Activated CD4-positive, alpha-beta T cell treated with anti-CD3 and anti-CD28 coated beads, Interleukin-2, amount 50 U/mL, for 24 hours (primary cell): ENCODE measurements at regions not wholly inside any gene's neighbourhood (a gene's known extent, or its start where the extent isn't known, plus 50 kb on each side); places are given as distances from the start of the nearest gene placed in this dataset.

Experiments
- DNase-seq, 2 donors: peaks; one replicate each; pipeline ENCODE4 v3.0.0-alpha.2; 2020; ENCODE audit warnings: low read depth in 1 of 2, low spot score in 1 of 2

DNA sequence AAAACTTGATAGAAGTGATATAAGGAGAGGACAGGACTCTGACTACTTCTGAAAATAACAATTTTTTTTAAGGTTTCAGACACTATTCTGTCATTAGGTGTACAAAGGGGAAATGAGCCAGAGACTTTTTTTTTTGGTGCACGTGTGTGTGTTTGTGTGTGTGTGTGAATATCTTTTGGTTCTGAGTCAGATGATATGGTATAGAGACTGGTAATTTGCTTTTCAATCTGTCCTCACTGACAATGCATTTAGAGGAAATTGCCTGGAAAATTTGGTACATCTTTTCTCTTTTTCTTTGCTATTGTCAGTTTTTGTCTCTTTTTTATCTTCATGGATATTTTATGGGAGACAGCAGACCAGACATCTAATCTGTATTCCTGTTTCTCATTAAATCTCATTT is 59.3 kb downstream of the DDIT4L start:
- no peak for DNase-seq

DNA sequence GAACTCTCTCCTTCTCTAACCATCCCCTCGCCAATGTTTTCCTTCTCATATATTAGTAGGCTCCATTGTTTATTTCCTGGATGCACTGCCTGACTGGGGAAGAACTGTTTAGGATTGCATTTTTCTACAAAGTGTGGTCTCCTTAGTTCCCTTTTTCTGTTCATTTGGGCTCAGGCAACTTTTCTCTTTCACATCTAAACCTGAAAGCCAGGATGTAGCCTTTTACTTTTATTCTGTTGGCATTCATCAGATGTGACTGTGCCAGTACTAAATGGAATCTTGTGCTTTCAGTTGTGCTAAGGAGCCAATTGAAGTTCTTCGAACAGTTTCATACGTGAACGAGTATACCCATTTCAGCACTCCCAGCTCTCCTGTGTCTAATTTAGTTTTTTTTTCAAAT is 59.8 kb downstream of the DDIT4L start:
- no peak for DNase-seq

DNA sequence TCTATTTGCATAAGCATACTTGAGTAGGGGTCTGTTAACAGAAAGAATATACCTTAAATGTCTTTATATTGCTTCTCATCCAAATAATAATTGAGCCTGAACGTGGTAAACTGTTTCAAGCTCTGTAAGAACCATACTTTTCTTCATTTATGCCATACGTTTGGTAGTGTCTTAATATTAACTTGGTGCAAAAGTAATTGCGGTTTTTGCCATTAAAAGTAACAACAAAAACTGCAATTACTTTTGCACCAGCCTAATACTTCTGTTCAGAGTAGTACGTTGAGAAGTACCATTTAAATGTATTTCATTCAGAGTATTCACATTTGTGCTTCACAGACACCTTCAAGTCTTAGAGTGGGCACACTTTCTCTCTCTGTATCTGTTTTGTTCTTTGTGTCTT is 60.5 kb downstream of the DDIT4L start:
- DNase-seq: no peak

DNA sequence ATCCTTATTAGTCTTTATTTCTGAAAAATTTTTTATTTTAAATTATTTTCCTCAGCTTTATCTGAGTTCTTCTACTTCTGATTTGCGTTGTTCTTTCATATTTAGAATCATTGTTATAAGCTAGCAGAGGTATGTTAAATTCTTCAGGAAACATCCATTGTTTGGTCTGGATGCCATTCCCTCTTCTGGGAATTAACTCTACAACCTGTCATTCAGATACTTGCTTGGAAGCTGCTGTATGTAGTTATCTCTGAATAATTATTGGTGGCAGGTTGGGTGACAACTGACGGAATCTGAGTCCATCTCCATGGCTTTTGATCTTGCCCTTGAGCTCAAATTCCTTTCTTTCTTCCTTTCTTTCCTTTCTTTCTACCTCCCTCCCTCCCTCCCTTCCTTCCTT is 61.9 kb downstream of the DDIT4L start:
- no peak for DNase-seq

GRCh38 chr4:100124715-100125114 is 65.6 kb downstream of the DDIT4L start:
- no peak for DNase-seq

GRCh38 chr4:100118181-100118580 is 72.1 kb downstream of the DDIT4L start:
- DNase-seq: no peak

- no peak for DNase-seq
These were observed 72.5 kb downstream of the DDIT4L start for GRCh38 chr4:100117750-100118149.

GRCh38 chr4:100114909-100115308 is 75.4 kb downstream of the DDIT4L start:
- no peak for DNase-seq

DNA sequence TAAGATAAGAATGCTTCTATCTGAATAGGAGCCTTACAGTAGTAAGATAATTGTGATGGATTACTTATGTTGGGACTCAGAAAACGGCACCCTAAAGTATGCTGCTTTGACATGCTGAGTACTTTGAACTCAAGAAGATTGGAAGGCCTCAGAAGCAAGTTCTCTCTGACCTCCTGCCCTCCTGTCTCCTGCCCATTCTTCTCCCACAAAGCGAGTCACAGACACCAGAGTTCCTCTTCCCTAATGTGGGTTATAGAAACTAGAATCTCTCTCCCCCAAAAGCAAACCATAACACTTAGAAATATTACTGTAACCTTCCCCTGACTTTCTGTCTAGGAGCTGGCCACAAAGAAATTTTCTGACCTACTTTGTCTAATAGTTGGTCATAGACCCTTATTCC is 76.5 kb downstream of the DDIT4L start:
- DNase-seq: no peak

DNA sequence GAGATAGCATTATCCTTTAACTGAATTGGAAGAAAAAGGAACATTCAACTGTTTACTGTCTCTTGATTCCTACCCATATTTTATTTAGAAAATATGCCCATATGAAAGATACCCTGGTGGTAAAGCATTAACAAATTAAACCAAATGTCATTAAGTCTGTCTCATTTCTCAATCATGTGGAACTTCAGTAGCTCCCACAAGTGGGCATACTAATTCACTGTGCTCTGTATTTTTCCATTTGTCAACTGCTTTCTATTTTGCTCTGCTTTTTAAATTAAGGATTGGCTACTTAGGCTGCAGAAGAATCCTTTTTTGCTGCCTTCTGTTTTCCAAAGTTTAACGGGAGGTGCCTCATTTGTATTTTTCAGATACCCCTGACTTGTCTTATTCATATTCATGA is 77.2 kb downstream of the DDIT4L start:
- DNase-seq: no peak

- no peak for DNase-seq
These were observed 80.3 kb downstream of the DDIT4L start for GRCh38 chr4:100109921-100110320.

- no peak for DNase-seq
These were observed 81.4 kb downstream of the DDIT4L start for GRCh38 chr4:100108869-100109268.

- no peak for DNase-seq
These were observed 83.3 kb downstream of the DDIT4L start for GRCh38 chr4:100106982-100107381.

GRCh38 chr4:100103671-100104070 is 86.6 kb downstream of the DDIT4L start:
- DNase-seq: no peak

GRCh38 chr4:100100985-100101384 is 89.3 kb downstream of the DDIT4L start:
- no peak for DNase-seq

DNA sequence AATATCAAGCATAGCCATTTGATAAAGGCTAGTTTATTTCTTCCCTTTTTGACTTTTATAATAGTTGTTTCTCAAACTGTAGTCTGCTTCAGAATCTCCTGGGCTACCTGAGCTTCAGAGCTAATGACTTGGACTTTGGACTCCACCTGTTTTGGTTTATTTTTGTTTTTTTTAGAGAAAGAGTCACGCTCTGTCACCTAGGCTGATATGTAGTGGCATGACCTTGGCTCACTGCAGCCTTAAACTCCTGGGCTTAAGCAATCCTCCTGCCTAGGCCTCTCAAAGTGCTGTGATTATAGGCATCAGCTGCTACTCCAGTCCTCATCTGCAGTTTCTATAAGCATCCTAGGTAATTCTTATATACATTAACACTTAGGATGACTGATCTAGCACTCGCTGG is 90.5 kb downstream of the DDIT4L start:
- DNase-seq: no peak

GRCh38 chr4:100098681-100099080 is 91.6 kb downstream of the DDIT4L start:
- DNase-seq: no peak

DNA sequence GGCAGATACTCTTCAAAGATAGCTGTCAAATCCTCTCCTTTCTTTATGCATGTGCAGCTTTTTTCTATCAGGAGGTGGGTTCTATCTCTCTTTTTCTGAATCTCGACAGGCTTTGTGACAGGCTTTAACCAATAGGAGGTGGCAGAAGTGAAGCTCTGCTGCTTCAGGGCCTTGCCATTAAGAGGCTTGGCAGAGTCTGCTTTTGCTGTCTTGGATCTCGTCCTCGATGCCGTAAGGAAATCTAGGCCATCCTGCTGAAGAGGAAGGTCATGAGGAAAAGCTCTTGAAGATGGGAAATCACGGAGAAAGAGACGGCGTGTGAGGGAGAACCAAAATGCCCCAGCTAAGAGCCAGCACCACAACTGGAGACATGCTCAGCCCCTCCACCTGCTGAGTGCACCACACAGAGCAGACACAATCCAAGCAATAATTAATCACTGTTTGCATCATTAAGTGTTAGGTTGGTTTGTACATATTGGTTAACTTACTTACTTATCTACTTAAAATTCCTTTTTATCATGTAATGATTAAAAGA is 92.2 kb downstream of the DDIT4L start:
- no peak for DNase-seq

DNA sequence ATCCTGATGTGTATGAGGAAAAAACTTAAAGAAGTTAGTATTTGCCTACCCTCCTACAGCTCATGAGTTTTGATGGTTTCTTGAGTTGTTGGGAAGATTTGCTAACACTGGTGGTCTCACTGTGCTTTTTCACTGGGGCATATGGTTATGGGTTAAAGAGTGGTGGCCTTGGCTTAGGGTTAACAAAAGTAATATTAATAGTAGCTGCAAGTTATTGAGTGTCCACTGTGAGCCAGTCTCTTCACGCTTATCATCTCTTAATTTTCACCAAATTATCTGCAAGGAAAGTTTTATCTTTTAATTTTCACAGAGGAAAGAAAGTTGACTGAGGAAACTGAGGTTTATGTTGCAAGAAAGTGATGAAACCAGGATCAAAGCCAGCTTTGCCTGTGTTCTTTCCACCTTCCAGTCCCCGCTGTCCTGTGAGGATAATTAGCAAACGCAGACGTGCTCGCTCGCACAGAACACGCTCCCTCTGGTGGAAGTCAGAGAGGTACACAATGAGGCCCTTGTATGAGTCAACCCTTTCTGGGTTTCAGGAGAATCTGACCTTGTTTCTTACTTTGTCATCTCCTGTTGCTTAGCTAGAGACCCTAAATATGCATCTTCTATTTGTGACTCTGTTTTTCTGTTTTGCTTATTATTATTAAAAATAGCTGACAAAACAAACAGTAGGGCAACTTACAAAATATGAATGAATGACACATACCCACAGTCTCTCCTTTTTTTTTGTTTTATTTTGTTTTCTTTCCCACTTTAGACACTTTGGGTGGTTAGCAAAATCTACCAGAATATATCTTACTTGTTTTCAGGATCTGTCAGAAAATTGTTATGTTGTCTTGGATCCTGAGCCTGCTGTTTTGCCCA is 94.3 kb downstream of the DDIT4L start:
- DNase-seq: peak; percentile 8 to 52

DNA sequence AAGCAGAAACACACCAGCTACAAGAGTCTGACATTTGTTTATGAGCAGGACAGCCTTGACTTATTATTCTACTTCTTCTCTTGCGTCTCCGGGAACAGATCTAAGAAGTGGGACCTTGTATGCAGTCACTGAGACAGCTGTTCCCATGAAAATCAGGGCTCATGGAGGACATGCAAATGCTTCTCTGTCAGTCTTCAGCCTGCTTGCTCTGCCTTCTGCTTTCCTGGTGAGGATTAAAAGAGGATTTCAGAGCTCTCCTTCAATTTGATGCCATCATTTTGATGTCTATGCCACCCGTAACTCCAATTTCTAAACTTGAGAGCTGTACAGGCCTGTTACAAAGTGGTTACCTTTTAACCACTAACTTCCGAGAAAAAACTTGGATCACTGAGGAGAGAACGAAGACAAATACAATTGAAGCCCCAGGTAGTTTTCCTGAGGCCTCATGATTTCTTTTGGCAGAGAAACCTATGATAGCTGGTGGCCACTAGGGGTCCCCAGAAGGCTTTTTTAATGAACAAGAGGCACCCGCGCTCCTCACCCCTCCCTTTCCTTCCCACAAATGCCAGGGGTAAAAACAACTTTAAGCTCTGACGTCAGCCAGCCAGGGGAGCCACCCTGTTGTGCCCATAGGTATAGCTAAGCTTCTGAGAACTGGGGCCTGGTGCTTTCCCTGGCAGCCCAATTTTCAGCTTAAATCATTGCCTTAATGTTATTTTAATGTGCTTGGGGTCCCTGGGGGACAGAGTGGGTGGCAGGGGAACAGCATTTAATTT is 97.0 kb downstream of the DDIT4L start:
- peak; percentile 56 to 81 for DNase-seq

DNA sequence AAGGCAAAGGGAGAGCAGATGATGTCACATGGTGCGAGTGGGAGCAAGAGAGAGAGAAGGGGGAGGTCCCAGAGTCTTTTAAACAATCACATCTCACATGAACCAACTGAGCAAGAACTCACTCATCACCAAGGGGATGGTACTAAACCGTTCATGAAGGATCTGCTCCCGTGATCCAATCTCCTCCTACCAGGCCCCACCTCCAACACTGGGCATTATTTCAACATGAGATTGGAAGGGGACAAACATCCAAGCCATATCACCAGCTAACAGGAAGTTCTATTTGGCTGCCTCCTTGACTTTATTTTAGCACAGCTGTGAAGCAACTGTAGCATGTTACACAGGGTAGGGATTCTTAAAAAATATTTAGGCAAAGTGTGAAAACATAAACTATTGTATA is 102.5 kb downstream of the DDIT4L start:
- no peak for DNase-seq

GRCh38 chr4:100086766-100087431 is 103.4 kb downstream of the DDIT4L start:
- DNase-seq: no peak
